A549 (cell line): ENCODE measurements at regions not wholly inside any gene's neighbourhood (a gene's known extent, or its start where the extent isn't known, plus 50 kb on each side); places are given as distances from the start of the nearest gene placed in this dataset.
"Not testable (repeated sequence)": the region's sequence is repeated elsewhere in the genome, so short reads cannot be mapped to it uniquely, and the experiment has no call there.

Source experiments
- ATAC-seq, 2 experiments: fragments of 200-7000 bp in 1 of 2; fragments of >200 bp in 1 of 2; cut with Nextera tagmentation in 1 of 2; cut with Tn5 transposase in 1 of 2; 3 replicates each; pipeline versions ENCODE4 v1.8.0 to v1.9.1; 2018 to 2020; ENCODE audit warnings: mild to moderate bottlenecking in 1 of 2, moderate library complexity in 1 of 2
- CTCF ChIA-PET: fragments of 300-600 bp; sonication (Branson Sonifier 250); formaldehyde crosslinking; extraction: SDS; loops from one replicate; lab custom pipeline; 2021; ENCODE audit warnings: antibody characterized with exemption, inconsistent platforms; lab: Yijun Ruan, JAX
- POLR2A ChIA-PET: fragments of 350-600 bp; formaldehyde crosslinking; extraction: SDS; loops from one replicate; lab custom pipeline; 2021; ENCODE audit warnings: antibody characterized with exemption, inconsistent platforms; lab: Yijun Ruan, JAX
- DNase-seq, 2 experiments: peaks; one replicate each; pipeline versions ENCODE4 v3.0.0 to v3.0.0-alpha.2; 2011 to 2016; ENCODE audit warnings: low read depth in 1 of 2, low spot score in 1 of 2
- FAIRE-seq: peaks from 2 replicates; lab custom pipeline; 2011; peaks lifted over from hg19 to GRCh38; lab: Jason Lieb, UNC
- H3K27ac ChIP-seq, 2 experiments: fragments of >200 bp; sonication (Bioruptor Twin); formaldehyde crosslinking; 3 replicates each; pipeline ENCODE4 v1.5.1; 2016 to 2017
- H3K4me1 ChIP-seq: fragments of >200 bp; sonication (Bioruptor Twin); formaldehyde crosslinking; 3 replicates; pipeline ENCODE4 v1.6.1; 2016
- H3K4me2 ChIP-seq: fragments of >200 bp; sonication (Bioruptor Twin); formaldehyde crosslinking; 3 replicates; pipeline ENCODE4 v1.6.1; 2016
- H3K4me3 ChIP-seq: fragments of >200 bp; sonication (Bioruptor Twin); formaldehyde crosslinking; 3 replicates; pipeline ENCODE4 v1.5.1; 2016
- H3K9me3 ChIP-seq: fragments of >200 bp; sonication (Bioruptor Twin); formaldehyde crosslinking; 3 replicates; pipeline ENCODE4 v1.6.1; 2016
- BHLHE40 ChIP-seq: IDR thresholded peaks from 2 replicates; pipeline ENCODE4 v1.6.1; 2012; ENCODE audit warnings: low read depth, low read length, inconsistent platforms
- CTCF ChIP-seq: fragments of >200 bp; sonication (Bioruptor Twin); formaldehyde crosslinking; IDR thresholded peaks from 3 replicates; pipeline ENCODE4 v1.5.1; 2016
- EHF ChIP-seq: fragments of 250-450 bp; sonication (Bioruptor Pico); IDR thresholded peaks from 2 replicates; pipeline ENCODE4 v1.5.0; 2020; ENCODE audit warnings: mild to moderate bottlenecking
- JUN ChIP-seq, 2 experiments: fragments of >200 bp; sonication (Bioruptor Twin); formaldehyde crosslinking; IDR thresholded peaks; 2 replicates in 1 of 2; 3 replicates in 1 of 2; pipeline ENCODE4 v1.6.1; 2016 to 2017
- JUNB ChIP-seq: fragments of >200 bp; sonication (Bioruptor Twin); formaldehyde crosslinking; IDR thresholded peaks from 2 replicates; pipeline ENCODE4 v1.6.1; 2016
- KDM1A ChIP-seq: fragments of 200-600 bp; sonication (generic); IDR thresholded peaks from 2 replicates; pipeline ENCODE4 v1.6.1; 2016; ENCODE audit warnings: low read depth, mild to moderate bottlenecking
- KDM5A ChIP-seq: fragments of 200-600 bp; sonication (generic); IDR thresholded peaks from 2 replicates; pipeline ENCODE4 v1.6.1; 2016; ENCODE audit warnings: antibody characterized with exemption, mild to moderate bottlenecking
- NFE2L2 ChIP-seq: fragments of 150-350 bp; conservative IDR thresholded peaks from 2 replicates; pipeline ENCODE4 v1.6.1; 2014; ENCODE audit warnings: low read length
- NR3C1 ChIP-seq: fragments of >200 bp; sonication (Bioruptor Twin); formaldehyde crosslinking; IDR thresholded peaks from 3 replicates; pipeline ENCODE4 v1.6.1; 2017
- RAD21 ChIP-seq, 2 experiments: fragments of >200 bp in 1 of 2; sonication (Bioruptor Twin) in 1 of 2; formaldehyde crosslinking in 1 of 2; IDR thresholded peaks in 1 of 2; conservative IDR thresholded peaks in 1 of 2; 2 replicates in 1 of 2; 3 replicates in 1 of 2; pipeline ENCODE4 v1.6.1; 2012 to 2018; ENCODE audit warnings: inconsistent platforms in 1 of 2
- RARB ChIP-seq: fragments of 250-450 bp; sonication (Bioruptor Pico); IDR thresholded peaks from 2 replicates; pipeline ENCODE4 v1.8.0; 2021; ENCODE audit warnings: mild to moderate bottlenecking, moderate library complexity
- SMC3 ChIP-seq: fragments of >200 bp; sonication (Bioruptor Twin); formaldehyde crosslinking; IDR thresholded peaks from 3 replicates; pipeline ENCODE4 v1.6.1; 2018; ENCODE audit warnings: inconsistent platforms
- ZFP36 ChIP-seq: fragments of 450-650 bp; IDR thresholded peaks from 2 replicates; pipeline ENCODE4 v1.6.1; 2014; ENCODE audit warnings: borderline replicate concordance; ENCODE audit not compliant: partially characterized antibody
- ZSCAN20 ChIP-seq: fragments of 250-450 bp; sonication (Bioruptor Pico); IDR thresholded peaks from 2 replicates; pipeline ENCODE4 v1.8.0; 2022; ENCODE audit warnings: mild to moderate bottlenecking, moderate library complexity
- WGBS: methylation state at CpG from one replicate; pipeline ENCODE4 v1.1.6; 2017; ENCODE audit errors: missing lambda C conversion rate; 5-methylcytosine and 5-hydroxymethylcytosine counted together
- TF ChIP-seq, protein P1 (sequence below): IDR thresholded peaks from 2 replicates; pipeline ENCODE4 v1.6.1; 2012

DNA sequence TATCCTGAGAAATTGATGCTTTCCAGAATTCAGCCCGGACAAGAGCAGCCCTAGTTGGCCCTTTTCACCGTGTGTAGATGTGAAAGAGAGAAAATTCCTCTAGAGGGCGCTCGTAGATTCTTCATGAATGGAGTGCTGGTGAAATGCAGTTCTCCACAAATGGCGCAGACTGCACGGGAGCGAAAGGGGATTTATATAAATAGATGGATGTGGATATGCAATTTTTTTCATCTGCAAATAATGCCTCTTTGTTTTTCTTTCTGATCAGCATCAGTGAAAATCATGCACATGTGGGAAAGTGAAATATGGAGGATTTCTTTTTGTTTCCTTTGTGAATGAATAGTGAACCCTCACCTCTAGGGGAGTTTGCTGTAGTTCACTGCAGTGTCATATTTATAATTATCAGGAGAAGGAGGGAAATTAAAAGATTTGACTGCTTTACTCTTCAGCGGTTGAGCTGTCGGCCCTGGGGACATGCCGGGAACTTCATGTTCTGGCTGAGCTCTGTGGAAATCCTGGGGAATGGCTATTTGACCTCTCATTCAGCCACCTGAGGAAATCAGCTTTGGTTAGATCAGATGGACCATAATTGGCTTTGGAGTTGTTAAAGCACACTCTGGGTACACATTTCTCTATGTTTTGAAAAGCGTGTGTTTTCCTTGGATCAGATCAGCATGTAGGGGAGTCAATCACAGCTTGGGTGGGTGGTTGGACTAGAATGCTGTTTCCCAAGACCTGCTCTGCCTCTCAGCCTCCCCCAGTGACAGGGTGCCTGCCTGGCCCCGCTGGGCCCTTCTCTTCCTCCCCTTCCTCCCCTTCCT, 115.0 kb upstream of the SHISA3 start:
- CTCF ChIA-PET = interaction anchor here (0.6 to 3.5 kb wide), 16 partner anchors 8 to 395 kb away, joined by 3 to 26 read pairs (median 3); partner anchors contain the start of gene SLC30A9

DNA sequence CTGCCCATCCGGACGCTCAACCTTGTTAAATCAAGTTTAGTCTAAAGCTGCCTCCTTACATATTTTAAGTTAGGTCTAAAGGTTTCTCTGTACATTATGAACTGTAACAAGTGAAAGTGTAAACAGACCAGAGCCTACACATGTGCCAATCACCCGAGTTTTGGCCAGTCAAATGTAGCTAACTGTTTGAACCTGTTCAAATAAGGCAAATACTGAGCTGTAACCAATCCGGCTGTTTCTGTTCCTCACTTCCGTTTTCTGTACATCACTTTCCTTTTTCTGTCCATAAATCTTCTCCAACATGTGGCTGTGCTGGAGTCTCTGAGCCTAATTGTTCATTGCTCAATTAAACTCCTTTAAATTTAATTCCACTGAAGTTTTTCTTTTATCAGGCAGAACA, 113.3 kb upstream of the SHISA3 start:
- H3K9me3 ChIP-seq = no peaks in the 10 kb centered on the region
- no peak overlapping the region for H3K4me2 ChIP-seq
- no peak for DNase-seq
- WGBS = 47% methylated on average over 5 of the region's 5 CpGs
- ChIA-PET CTCF (interaction anchor here (1.1 kb wide), 1 partner anchor 236 kb away, joined by 6 read pairs; no protein-coding TSS in a partner anchor), POLR2A (no interaction called here)
- H3K27ac ChIP-seq = no peak overlapping the region
- no peak overlapping the region for H3K4me3 ChIP-seq
- TF ChIP-seq NFE2L2 = no peak
- no peak for TF ChIP-seq KDM1A
- no peak for TF ChIP-seq ZSCAN20 (CRISPR knock-in tag)
- TF ChIP-seq, protein P1, sequence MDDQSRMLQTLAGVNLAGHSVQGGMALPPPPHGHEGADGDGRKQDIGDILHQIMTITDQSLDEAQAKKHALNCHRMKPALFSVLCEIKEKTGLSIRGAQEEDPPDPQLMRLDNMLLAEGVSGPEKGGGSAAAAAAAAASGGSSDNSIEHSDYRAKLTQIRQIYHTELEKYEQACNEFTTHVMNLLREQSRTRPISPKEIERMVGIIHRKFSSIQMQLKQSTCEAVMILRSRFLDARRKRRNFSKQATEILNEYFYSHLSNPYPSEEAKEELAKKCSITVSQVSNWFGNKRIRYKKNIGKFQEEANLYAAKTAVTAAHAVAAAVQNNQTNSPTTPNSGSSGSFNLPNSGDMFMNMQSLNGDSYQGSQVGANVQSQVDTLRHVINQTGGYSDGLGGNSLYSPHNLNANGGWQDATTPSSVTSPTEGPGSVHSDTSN = no peak
- TF ChIP-seq JUN (IDR thresholded peaks at IDR 0.05) = no peak
- no peak for TF ChIP-seq CTCF
- TF ChIP-seq JUNB = no peak
- no peak for TF ChIP-seq KDM5A
- TF ChIP-seq BHLHE40 = no peak
- TF ChIP-seq ZFP36 = no peak
- no peak for ATAC-seq
- 0 out of 3 replicates have a peak, but pooled peaks cover 8% of the 10 kb centered on the region for H3K4me1 ChIP-seq
- FAIRE-seq = no peak

More for the DNA sequence above, 115.0 kb upstream of the SHISA3 start:
- ATAC-seq = peak; percentile 93 to 97
- no peak for FAIRE-seq
- Histone ChIP-seq H3K9me3 (no peaks in the 10 kb centered on the region), H3K4me1 (0 out of 3 replicates have a peak, but pooled peaks cover 8% of the 10 kb centered on the region), H3K27ac (no peak overlapping the region), H3K4me2 (peak overlapping the region; percentile 67), H3K4me3 (no peak overlapping the region; the same call in 2 of the 3 replicates)
- TF ChIP-seq RAD21 (conservative IDR thresholded peaks at IDR 0.05 in 1 of 2, IDR thresholded peaks at IDR 0.05 in 1 of 2) (peak; percentile 67 to 68; a peak in 4 of 5 replicates), SMC3 (peak; percentile 35), EHF (CRISPR knock-in tag) (no peak), CTCF (peak; percentile 62), NR3C1 (no peak), KDM1A (no peak), RARB (CRISPR knock-in tag) (no peak)
- peak; percentile 47 to 63 for DNase-seq
- POLR2A ChIA-PET = no interaction called here
- WGBS = 18% methylated on average over 12 of the region's 12 CpGs

GRCh38 chr4:42288876-42289275, 108.4 kb upstream of the SHISA3 start:
- POLR2A ChIA-PET, H3K4me3 ChIP-seq, H3K4me1 ChIP-seq, CTCF ChIA-PET, ATAC-seq, DNase-seq, H3K27ac ChIP-seq, H3K4me2 ChIP-seq, FAIRE-seq, H3K9me3 ChIP-seq: not testable (repeated sequence)
- WGBS = 19% methylated on average over 5 of the region's 5 CpGs

DNA sequence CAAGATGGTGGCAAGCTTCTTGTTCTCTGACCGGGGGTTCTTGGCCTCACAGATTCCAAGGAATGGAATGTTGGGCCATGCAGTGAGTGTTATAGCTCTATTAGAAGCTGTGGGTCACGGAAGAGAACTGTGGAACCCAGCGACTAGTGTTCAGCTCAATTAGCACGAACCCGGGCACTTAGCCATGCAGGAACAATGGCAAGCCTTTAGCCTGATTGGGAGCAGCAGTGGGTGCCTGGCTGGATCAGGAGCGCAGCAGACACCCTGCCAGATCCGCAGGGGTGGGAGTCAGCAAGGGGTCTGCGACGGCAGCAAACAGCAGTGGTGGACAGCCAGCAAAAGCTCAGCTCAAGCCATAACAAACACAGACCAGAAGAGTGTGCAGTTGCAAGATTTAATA, 105.1 kb upstream of the SHISA3 start:
- H3K4me2 ChIP-seq, POLR2A ChIA-PET, DNase-seq, FAIRE-seq, H3K4me3 ChIP-seq, CTCF ChIA-PET, ATAC-seq, H3K4me1 ChIP-seq, H3K9me3 ChIP-seq, H3K27ac ChIP-seq: not testable (repeated sequence)
- WGBS = 50% methylated on average over 2 of the region's 9 CpGs
